ENCODE measurements at regions not wholly inside any gene's neighbourhood (a gene's known extent, or its start where the extent isn't known, plus 50 kb on each side); places are given as distances from the start of the nearest gene placed in this dataset.

DNA sequence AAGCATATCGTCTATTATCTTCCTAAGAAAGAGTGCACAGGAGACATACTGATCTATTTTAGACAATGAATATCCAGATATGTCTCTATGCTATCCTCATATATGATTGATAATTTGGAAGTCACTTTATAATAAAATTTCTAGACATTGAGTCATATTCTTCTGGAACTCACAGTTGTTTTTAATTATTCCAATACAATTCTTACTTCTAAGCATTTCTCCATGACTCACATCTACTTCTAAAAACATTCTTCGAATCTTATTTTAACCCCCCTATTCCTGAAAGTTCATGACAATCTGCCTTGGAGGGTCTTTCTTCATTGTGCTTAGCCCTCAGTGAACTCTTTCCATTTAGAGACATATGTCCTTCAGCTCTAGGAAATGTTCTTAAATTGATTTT, 368.1 kb downstream of the MDFIC start:
- TF ChIP-seq SMC3 (conservative IDR thresholded peaks at IDR 0.05; ENCODE audit: poor library complexity) (no peak), TAF1 (IDR thresholded peaks at IDR 0.05; ENCODE audit: low read depth) (no peak)
- TF ChIP-seq, protein P1, sequence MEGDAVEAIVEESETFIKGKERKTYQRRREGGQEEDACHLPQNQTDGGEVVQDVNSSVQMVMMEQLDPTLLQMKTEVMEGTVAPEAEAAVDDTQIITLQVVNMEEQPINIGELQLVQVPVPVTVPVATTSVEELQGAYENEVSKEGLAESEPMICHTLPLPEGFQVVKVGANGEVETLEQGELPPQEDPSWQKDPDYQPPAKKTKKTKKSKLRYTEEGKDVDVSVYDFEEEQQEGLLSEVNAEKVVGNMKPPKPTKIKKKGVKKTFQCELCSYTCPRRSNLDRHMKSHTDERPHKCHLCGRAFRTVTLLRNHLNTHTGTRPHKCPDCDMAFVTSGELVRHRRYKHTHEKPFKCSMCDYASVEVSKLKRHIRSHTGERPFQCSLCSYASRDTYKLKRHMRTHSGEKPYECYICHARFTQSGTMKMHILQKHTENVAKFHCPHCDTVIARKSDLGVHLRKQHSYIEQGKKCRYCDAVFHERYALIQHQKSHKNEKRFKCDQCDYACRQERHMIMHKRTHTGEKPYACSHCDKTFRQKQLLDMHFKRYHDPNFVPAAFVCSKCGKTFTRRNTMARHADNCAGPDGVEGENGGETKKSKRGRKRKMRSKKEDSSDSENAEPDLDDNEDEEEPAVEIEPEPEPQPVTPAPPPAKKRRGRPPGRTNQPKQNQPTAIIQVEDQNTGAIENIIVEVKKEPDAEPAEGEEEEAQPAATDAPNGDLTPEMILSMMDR (IDR thresholded peaks at IDR 0.05; ENCODE audit: poor library complexity, severe bottlenecking): no peak

All from neural cell (in vitro differentiated cells).